HCT116 (cell line): ENCODE measurements at regions not wholly inside any gene's neighbourhood (a gene's known extent, or its start where the extent isn't known, plus 50 kb on each side); places are given as distances from the start of the nearest gene placed in this dataset.
A peak's percentile ranks its signal among the peaks of the same experiment; 100 is the strongest.

Experiments used
- ATAC-seq: fragments of 200-7000 bp; cut with Tn5 transposase; 2 replicates; pipeline ENCODE4 v1.9.1; 2020; ENCODE audit warnings: mild to moderate bottlenecking, moderate library complexity
- BruUV-seq: library from RNA; stranded (reverse); fragments of 400-500 nt; replicated peaks from 2 replicates; lab custom pipeline; 2021; lab: Mats Ljungman, UMichigan
- CTCF ChIA-PET: fragments of 300-600 bp; sonication (Branson Sonifier 250); formaldehyde crosslinking; loops from one replicate; lab custom pipeline; 2021; ENCODE audit warnings: antibody characterized with exemption; lab: Charles Lee
- POLR2A ChIA-PET: fragments of 300-600, 350-600 bp; sonication (Branson Sonifier 250); formaldehyde crosslinking; loops from one replicate; lab custom pipeline; 2021; ENCODE audit warnings: antibody characterized with exemption; lab: Charles Lee
- RAD21 ChIA-PET, 2 experiments: fragments of 300-600 bp; sonication (Branson Sonifier 250); formaldehyde crosslinking; loops; one replicate each; lab custom pipeline; 2023; ENCODE audit warnings: low total read pairs in 2 of 2; ENCODE audit not compliant: uncharacterized antibody in 2 of 2, unreplicated experiment in 2 of 2, low non-redundant PET in 1 of 2; lab: Charles Lee
- DNase-seq: peaks from one replicate; pipeline ENCODE4 v3.0.0-alpha.2; 2010; ENCODE audit warnings: low read depth, low spot score
- H2AFZ ChIP-seq: fragments of 200-600 bp; shearing (Covaris generic), sonication (generic); 2 replicates; pipeline ENCODE4 v1.6.1; 2017; ENCODE audit warnings: low read depth, mixed run types, mixed read lengths, antibody characterized with exemption, low read length; ENCODE audit not compliant: poor library complexity, severe bottlenecking
- H3K27ac ChIP-seq: 2 replicates; pipeline ENCODE4 v1.5.1; 2012; ENCODE audit warnings: low read depth, low read length
- H3K27me3 ChIP-seq: fragments of 200-600 bp; sonication (generic); 2 replicates; pipeline ENCODE4 v1.6.1; 2016; ENCODE audit warnings: mixed run types, low read length, mixed read lengths; ENCODE audit not compliant: insufficient read depth
- H3K36me3 ChIP-seq, 2 experiments: fragments of 200-500 bp in 1 of 2; fragments of 200-600 bp in 1 of 2; sonication (Bioruptor generic) in 1 of 2; sonication (generic) in 1 of 2; 2 replicates each; pipeline versions ENCODE4 v1.5.1 to v1.6.1; 2014 to 2016; ENCODE audit warnings: low read length in 2 of 2, inconsistent platforms in 1 of 2, mixed read lengths in 1 of 2, mixed run types in 1 of 2; ENCODE audit not compliant: insufficient read depth in 2 of 2, control insufficient read depth in 1 of 2
- H3K4me1 ChIP-seq, 2 experiments: fragments of 200-600 bp in 1 of 2; sonication (generic) in 1 of 2; 2 replicates each; pipeline versions ENCODE4 v1.5.1 to v1.6.1; 2012 to 2017; ENCODE audit warnings: low read length in 2 of 2, inconsistent platforms in 1 of 2, mild to moderate bottlenecking in 1 of 2, mixed read lengths in 1 of 2, mixed run types in 1 of 2, moderate library complexity in 1 of 2; ENCODE audit not compliant: insufficient read depth in 2 of 2, control insufficient read depth in 1 of 2
- H3K4me2 ChIP-seq: fragments of 200-600 bp; sonication (generic); 2 replicates; pipeline ENCODE4 v1.6.1; 2017; ENCODE audit warnings: mixed run types, low read length, mixed read lengths
- H3K4me3 ChIP-seq, 2 experiments: fragments of 200-600 bp in 1 of 2; sonication (generic) in 1 of 2; replicated peaks in 1 of 2; 2 replicates each; pipeline ENCODE4 v1.5.1; 2011 to 2016; ENCODE audit warnings: low read length in 2 of 2, control low read depth in 1 of 2, low read depth in 1 of 2, mild to moderate bottlenecking in 1 of 2, mixed read lengths in 1 of 2, mixed run types in 1 of 2
- H3K79me2 ChIP-seq: fragments of 200-600 bp; sonication (generic); 2 replicates; pipeline ENCODE4 v1.6.1; 2017; ENCODE audit warnings: mild to moderate bottlenecking, mixed run types, low read length, moderate library complexity, mixed read lengths; ENCODE audit not compliant: insufficient read depth
- H3K9ac ChIP-seq: fragments of 200-600 bp; sonication (generic); 2 replicates; pipeline ENCODE4 v1.6.1; 2016; ENCODE audit warnings: low read length, mixed read lengths
- H3K9me2 ChIP-seq: fragments of 200-600 bp; sonication (generic), shearing (Covaris generic); 2 replicates; pipeline ENCODE4 v1.6.1; 2017; ENCODE audit warnings: mixed run types, mild to moderate bottlenecking, moderate library complexity; ENCODE audit not compliant: insufficient read depth
- H3K9me3 ChIP-seq, 2 experiments: fragments of 200-500 bp in 1 of 2; fragments of 200-600 bp in 1 of 2; sonication (Bioruptor generic) in 1 of 2; sonication (generic) in 1 of 2; 2 replicates each; pipeline ENCODE4 v1.6.1; 2014 to 2017; ENCODE audit warnings: low read length in 2 of 2, mixed read lengths in 2 of 2, inconsistent platforms in 1 of 2, low read depth in 1 of 2, mild to moderate bottlenecking in 1 of 2, mixed run types in 1 of 2, moderate library complexity in 1 of 2; ENCODE audit not compliant: control insufficient read depth in 1 of 2, insufficient read depth in 1 of 2
- H4K20me1 ChIP-seq: fragments of 200-600 bp; sonication (generic), shearing (Covaris generic); 2 replicates; pipeline ENCODE4 v1.6.1; 2017; ENCODE audit warnings: mixed run types, mild to moderate bottlenecking, moderate library complexity; ENCODE audit not compliant: insufficient read depth
- CBX3 ChIP-seq: IDR thresholded peaks from 2 replicates; pipeline ENCODE4 v1.6.1; 2012; ENCODE audit warnings: low read depth
- CEBPB ChIP-seq: IDR thresholded peaks from 2 replicates; pipeline ENCODE4 v1.6.1; 2012; ENCODE audit warnings: low read depth
- CTCF ChIP-seq, 3 experiments: fragments of 200-600 bp in 1 of 3; sonication (generic) in 1 of 3; IDR thresholded peaks in 2 of 3; conservative IDR thresholded peaks in 1 of 3; 2 replicates each; pipeline ENCODE4 v1.5.1; 2012 to 2017; ENCODE audit warnings: low read depth in 2 of 3, low read length in 2 of 3, antibody characterized with exemption in 1 of 3, borderline replicate concordance in 1 of 3, control low read depth in 1 of 3, mild to moderate bottlenecking in 1 of 3, mixed read lengths in 1 of 3, mixed run types in 1 of 3, moderate library complexity in 1 of 3; ENCODE audit not compliant: insufficient read depth in 1 of 3
- EGR1 ChIP-seq: IDR thresholded peaks from 2 replicates; pipeline ENCODE4 v1.6.1; 2012; ENCODE audit warnings: low read depth
- EZH2 ChIP-seq: fragments of 200-600 bp; sonication (generic); IDR thresholded peaks from 2 replicates; pipeline ENCODE4 v1.6.1; 2017; ENCODE audit warnings: antibody characterized with exemption, mixed run types
- EZH2phosphoT487 ChIP-seq: fragments of 200-600 bp; IDR thresholded peaks from 2 replicates; pipeline ENCODE4 v1.6.1; 2018; ENCODE audit warnings: antibody characterized with exemption, borderline replicate concordance
- FOSL1 ChIP-seq: IDR thresholded peaks from 2 replicates; pipeline ENCODE4 v1.6.1; 2012; ENCODE audit warnings: low read depth
- JUND ChIP-seq: IDR thresholded peaks from 2 replicates; pipeline ENCODE4 v1.6.1; 2012
- MAX ChIP-seq: IDR thresholded peaks from 2 replicates; pipeline ENCODE4 v1.6.1; 2012
- POLR2A ChIP-seq: IDR thresholded peaks from 2 replicates; pipeline ENCODE4 v1.7.0; 2011; ENCODE audit warnings: borderline replicate concordance; ENCODE audit not compliant: insufficient read depth, insufficient read length; ENCODE audit errors: extremely low read depth
- POLR2AphosphoS5 ChIP-seq: IDR thresholded peaks from 2 replicates; pipeline ENCODE4 v1.6.1; 2011; ENCODE audit warnings: mild to moderate bottlenecking, low read depth, low read length, moderate library complexity
- RAD21 ChIP-seq: IDR thresholded peaks from 2 replicates; pipeline ENCODE4 v1.6.1; 2012; ENCODE audit warnings: low read depth, mild to moderate bottlenecking
- REST ChIP-seq: IDR thresholded peaks from 2 replicates; pipeline ENCODE4 v1.6.1; 2012; ENCODE audit warnings: low read depth
- SIN3A ChIP-seq: IDR thresholded peaks from 2 replicates; pipeline ENCODE4 v1.6.1; 2012; ENCODE audit warnings: low read depth
- SP1 ChIP-seq: IDR thresholded peaks from 2 replicates; pipeline ENCODE4 v1.6.1; 2012; ENCODE audit warnings: low read depth
- TCF7L2 ChIP-seq: IDR thresholded peaks from 2 replicates; pipeline ENCODE4 v1.7.0; 2011; ENCODE audit warnings: borderline replicate concordance, inconsistent platforms; ENCODE audit not compliant: insufficient read depth, insufficient read length; ENCODE audit errors: extremely low read depth
- YY1 ChIP-seq: IDR thresholded peaks from 2 replicates; pipeline ENCODE4 v1.6.1; 2011; ENCODE audit warnings: low read length, low read depth, moderate library complexity, mild to moderate bottlenecking; ENCODE audit not compliant: insufficient replicate concordance; ENCODE audit errors: extremely low read depth
- ZBTB33 ChIP-seq: IDR thresholded peaks from 2 replicates; pipeline ENCODE4 v1.6.1; 2011; ENCODE audit warnings: mild to moderate bottlenecking, low read length, moderate library complexity; ENCODE audit not compliant: insufficient replicate concordance; ENCODE audit errors: extremely low read depth
- ZFX ChIP-seq: fragments of 450-650 bp; IDR thresholded peaks from 2 replicates; pipeline ENCODE4 v1.6.1; 2017
- ZNF274 ChIP-seq: fragments of 200-500 bp; sonication (Bioruptor generic); IDR thresholded peaks from 2 replicates; pipeline ENCODE4 v1.6.1; 2014; ENCODE audit warnings: mild to moderate bottlenecking, low read depth, low read length, inconsistent platforms
- intact Hi-C: fragments of 100-400 bp; cut with micrococcal nuclease; formaldehyde crosslinking; loops from 2 replicates; pipeline ENCODE4 v1.10.0; 2022

GRCh38 chrX:110477593-110478228 lies 119.1 kb downstream of the RTL9 start:
- H3K9me3 ChIP-seq = no peaks in the 10 kb centered on the region
- ATAC-seq (0 out of 2 replicates have a peak, but pooled peaks have one; percentile 27), DNase-seq (no peak)
- no peaks in the 10 kb centered on the region for H4K20me1 ChIP-seq
- H3K9ac ChIP-seq = no peak overlapping the region
- no peak overlapping the region for H3K4me3 ChIP-seq
- no peaks in the 10 kb centered on the region for H3K36me3 ChIP-seq
- no peaks in the 10 kb centered on the region for H3K9me2 ChIP-seq
- BruUV-seq = no TSS peak
- H3K4me1 ChIP-seq = no peaks in the 10 kb centered on the region
- POLR2A ChIA-PET = no interaction called here
- H3K27me3 ChIP-seq = peaks cover 5% of the 10 kb centered on the region; the same call in 1 of the 2 replicates
- CTCF ChIA-PET = no interaction called here
- no peak overlapping the region for H3K27ac ChIP-seq
- no peak for TF ChIP-seq POLR2A
- no peak for TF ChIP-seq ZNF274
- no peak for TF ChIP-seq ZBTB33
- no peak for TF ChIP-seq MAX
- no peak for TF ChIP-seq EGR1
- TF ChIP-seq POLR2AphosphoS5 = no peak
- no peak for TF ChIP-seq REST
- TF ChIP-seq CEBPB = no peak
- no peak for TF ChIP-seq TCF7L2
- no peak for TF ChIP-seq EZH2
- no peak for TF ChIP-seq CBX3
- no peak for TF ChIP-seq FOSL1
- no peak for TF ChIP-seq RAD21
- no peak for TF ChIP-seq SP1
- no peak for TF ChIP-seq SIN3A
- TF ChIP-seq YY1 = no peak
- no peak for TF ChIP-seq EZH2phosphoT487
- TF ChIP-seq ZFX = no peak
- TF ChIP-seq CTCF (IDR thresholded peaks at IDR 0.05 in 2 of 3, conservative IDR thresholded peaks at IDR 0.05 in 1 of 3; ENCODE audit: borderline replicate concordance in 1 of 3, insufficient read depth in 1 of 3, low read depth in 2 of 3, low read length in 2 of 3) = no peak
- no peak for TF ChIP-seq JUND
- intact Hi-C loops = no loop called here
- H3K4me2 ChIP-seq = no peak overlapping the region
- no peak overlapping the region for H2AFZ ChIP-seq
- RAD21 ChIA-PET = no interaction called here
- no peaks in the 10 kb centered on the region for H3K79me2 ChIP-seq
